UCSD-AML1 (cell line): ENCODE measurements at regions not wholly inside any gene's neighbourhood (a gene's known extent, or its start where the extent isn't known, plus 50 kb on each side); places are given as distances from the start of the nearest gene placed in this dataset.

Experiments used
- DNase-seq: peaks from one replicate; lab custom pipeline; 2025; ENCODE audit not compliant: unreplicated experiment; lab: John Stamatoyannopoulos, UW

- no peak for DNase-seq
These were observed 497.4 kb upstream of the RASGRP1 start for GRCh38 chr15:39061952-39062464.

- no peak for DNase-seq
These were observed 502.1 kb upstream of the RASGRP1 start for GRCh38 chr15:39066677-39067076.

- no peak for DNase-seq
These were observed 506.4 kb upstream of the THBS1 start for GRCh38 chr15:39074341-39074985.

GRCh38 chr15:39075311-39075710, 505.6 kb upstream of the THBS1 start:
- DNase-seq: no peak

GRCh38 chr15:39075756-39076341, 505.0 kb upstream of the THBS1 start:
- DNase-seq: no peak

GRCh38 chr15:39078026-39078425, 502.9 kb upstream of the THBS1 start:
- no peak for DNase-seq

- DNase-seq: no peak
These were observed 501.5 kb upstream of the THBS1 start for GRCh38 chr15:39079296-39079847.

- no peak for DNase-seq
These were observed 497.7 kb upstream of the THBS1 start for GRCh38 chr15:39083213-39083612.

- DNase-seq: no peak
These were observed 496.0 kb upstream of the THBS1 start for GRCh38 chr15:39084674-39085530.

GRCh38 chr15:39086641-39087040, 494.2 kb upstream of the THBS1 start:
- no peak for DNase-seq

- no peak for DNase-seq
These were observed 492.7 kb upstream of the THBS1 start for GRCh38 chr15:39088156-39088555.

- DNase-seq: no peak
These were observed 488.5 kb upstream of the THBS1 start for GRCh38 chr15:39092354-39092753.

- DNase-seq: no peak
These were observed 488.1 kb upstream of the THBS1 start for GRCh38 chr15:39092761-39093160.

- DNase-seq: no peak
These were observed 486.8 kb upstream of the THBS1 start for GRCh38 chr15:39094116-39094515.

GRCh38 chr15:39095218-39095879, 485.5 kb upstream of the THBS1 start:
- DNase-seq: no peak

- DNase-seq: no peak
These were observed 484.2 kb upstream of the THBS1 start for GRCh38 chr15:39096608-39097205.

- no peak for DNase-seq
These were observed 481.4 kb upstream of the THBS1 start for GRCh38 chr15:39099524-39099923.

GRCh38 chr15:39100106-39100660, 480.7 kb upstream of the THBS1 start:
- no peak for DNase-seq

- DNase-seq: no peak
These were observed 478.4 kb upstream of the THBS1 start for GRCh38 chr15:39102431-39102830.

GRCh38 chr15:39106950-39107349, 473.9 kb upstream of the THBS1 start:
- no peak for DNase-seq
